GM12878 (cell line): ENCODE measurements at regions not wholly inside any gene's neighbourhood (a gene's known extent, or its start where the extent isn't known, plus 50 kb on each side); places are given as distances from the start of the nearest gene placed in this dataset.

Experiments used
- CBFB ChIP-seq: IDR thresholded peaks from 2 replicates; pipeline ENCODE4 v1.6.1; 2016; ENCODE audit warnings: antibody characterized with exemption, low read depth
- CBX3 ChIP-seq: fragments of 200-600 bp; sonication (generic); IDR thresholded peaks from 2 replicates; pipeline ENCODE4 v1.6.1; 2016; ENCODE audit warnings: low read depth, borderline replicate concordance
- CTCF ChIP-seq, 3 experiments: IDR thresholded peaks in 2 of 3; conservative IDR thresholded peaks in 1 of 3; 2 replicates each; pipeline ENCODE4 v1.5.1; 2011; ENCODE audit warnings: low read depth in 3 of 3, low read length in 3 of 3, mild to moderate bottlenecking in 3 of 3, control low read depth in 2 of 3, moderate library complexity in 2 of 3, inconsistent platforms in 1 of 3, mixed read lengths in 1 of 3; ENCODE audit not compliant: control insufficient read depth in 2 of 3, insufficient read depth in 1 of 3; ENCODE audit errors: extremely low read depth in 1 of 3
- JUND ChIP-seq: IDR thresholded peaks from 2 replicates; pipeline ENCODE4 v1.6.1; 2012; ENCODE audit warnings: low read depth, mild to moderate bottlenecking, low read length, improper control_type of control experiment, moderate library complexity
- MAX ChIP-seq: IDR thresholded peaks from 2 replicates; pipeline ENCODE4 v1.6.1; 2012; ENCODE audit warnings: low read depth, low read length, improper control_type of control experiment
- MYC ChIP-seq: IDR thresholded peaks from 2 replicates; pipeline ENCODE4 v1.6.1; 2011; ENCODE audit warnings: mild to moderate bottlenecking, low read length, moderate library complexity, inconsistent platforms; ENCODE audit not compliant: insufficient read depth, insufficient replicate concordance, insufficient read length, severe bottlenecking
- POLR2A ChIP-seq: IDR thresholded peaks from 2 replicates; pipeline ENCODE4 v1.6.1; 2011; ENCODE audit warnings: low read depth, mild to moderate bottlenecking, low read length
- POLR2AphosphoS5 ChIP-seq: IDR thresholded peaks from 2 replicates; pipeline ENCODE4 v1.6.1; 2011; ENCODE audit warnings: mild to moderate bottlenecking, low read length, inconsistent platforms
- RAD21 ChIP-seq: IDR thresholded peaks from 2 replicates; pipeline ENCODE4 v1.6.1; 2011; ENCODE audit warnings: mild to moderate bottlenecking, low read depth, low read length, moderate library complexity; ENCODE audit not compliant: insufficient read depth
- TF ChIP-seq, protein P1 (sequence below): fragments of 450-650 bp; IDR thresholded peaks from 2 replicates; pipeline ENCODE4 v1.6.1; 2017; ENCODE audit warnings: mild to moderate bottlenecking, moderate library complexity
- TF ChIP-seq, protein P2 (sequence below): fragments of 450-650 bp; formaldehyde crosslinking; IDR thresholded peaks from 2 replicates; pipeline ENCODE4 v1.4.0; 2022; ENCODE audit warnings: mild to moderate bottlenecking, moderate library complexity

DNA sequence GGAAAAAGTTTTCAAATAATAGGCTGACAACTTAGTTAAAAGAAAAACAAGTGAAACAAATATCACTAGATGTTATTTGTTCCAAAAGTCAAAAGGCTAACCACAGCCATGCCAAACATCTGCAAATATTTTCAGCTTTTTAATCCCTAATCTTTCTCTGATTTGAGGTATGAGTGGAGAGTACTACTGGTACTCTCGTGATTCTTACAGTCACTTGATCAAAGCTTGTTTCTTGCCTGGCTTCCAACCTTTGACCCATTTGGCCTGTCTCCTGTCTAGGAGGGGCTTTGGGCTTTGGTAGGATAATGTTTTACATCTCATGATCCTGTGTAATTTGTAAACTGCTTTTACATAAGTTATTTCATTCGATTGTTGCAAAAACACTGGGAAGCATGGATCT, 301.8 kb upstream of the SORL1-AS1 start:
- TF ChIP-seq POLR2AphosphoS5 (no peak), MYC (no peak), MAX (no peak), CTCF (IDR thresholded peaks at IDR 0.05 in 2 of 3, conservative IDR thresholded peaks at IDR 0.05 in 1 of 3; ENCODE audit: control insufficient read depth in 2 of 3, extremely low read depth in 1 of 3, insufficient read depth in 1 of 3, low read depth in 3 of 3, low read length in 3 of 3) (no peak), JUND (no peak), RAD21 (no peak), CBX3 (no peak), CBFB (no peak), POLR2A (no peak)
- TF ChIP-seq, protein P1, sequence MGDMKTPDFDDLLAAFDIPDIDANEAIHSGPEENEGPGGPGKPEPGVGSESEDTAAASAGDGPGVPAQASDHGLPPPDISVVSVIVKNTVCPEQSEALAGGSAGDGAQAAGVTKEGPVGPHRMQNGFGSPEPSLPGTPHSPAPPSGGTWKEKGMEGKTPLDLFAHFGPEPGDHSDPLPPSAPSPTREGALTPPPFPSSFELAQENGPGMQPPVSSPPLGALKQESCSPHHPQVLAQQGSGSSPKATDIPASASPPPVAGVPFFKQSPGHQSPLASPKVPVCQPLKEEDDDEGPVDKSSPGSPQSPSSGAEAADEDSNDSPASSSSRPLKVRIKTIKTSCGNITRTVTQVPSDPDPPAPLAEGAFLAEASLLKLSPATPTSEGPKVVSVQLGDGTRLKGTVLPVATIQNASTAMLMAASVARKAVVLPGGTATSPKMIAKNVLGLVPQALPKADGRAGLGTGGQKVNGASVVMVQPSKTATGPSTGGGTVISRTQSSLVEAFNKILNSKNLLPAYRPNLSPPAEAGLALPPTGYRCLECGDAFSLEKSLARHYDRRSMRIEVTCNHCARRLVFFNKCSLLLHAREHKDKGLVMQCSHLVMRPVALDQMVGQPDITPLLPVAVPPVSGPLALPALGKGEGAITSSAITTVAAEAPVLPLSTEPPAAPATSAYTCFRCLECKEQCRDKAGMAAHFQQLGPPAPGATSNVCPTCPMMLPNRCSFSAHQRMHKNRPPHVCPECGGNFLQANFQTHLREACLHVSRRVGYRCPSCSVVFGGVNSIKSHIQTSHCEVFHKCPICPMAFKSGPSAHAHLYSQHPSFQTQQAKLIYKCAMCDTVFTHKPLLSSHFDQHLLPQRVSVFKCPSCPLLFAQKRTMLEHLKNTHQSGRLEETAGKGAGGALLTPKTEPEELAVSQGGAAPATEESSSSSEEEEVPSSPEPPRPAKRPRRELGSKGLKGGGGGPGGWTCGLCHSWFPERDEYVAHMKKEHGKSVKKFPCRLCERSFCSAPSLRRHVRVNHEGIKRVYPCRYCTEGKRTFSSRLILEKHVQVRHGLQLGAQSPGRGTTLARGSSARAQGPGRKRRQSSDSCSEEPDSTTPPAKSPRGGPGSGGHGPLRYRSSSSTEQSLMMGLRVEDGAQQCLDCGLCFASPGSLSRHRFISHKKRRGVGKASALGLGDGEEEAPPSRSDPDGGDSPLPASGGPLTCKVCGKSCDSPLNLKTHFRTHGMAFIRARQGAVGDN: no peak
- TF ChIP-seq, protein P2, sequence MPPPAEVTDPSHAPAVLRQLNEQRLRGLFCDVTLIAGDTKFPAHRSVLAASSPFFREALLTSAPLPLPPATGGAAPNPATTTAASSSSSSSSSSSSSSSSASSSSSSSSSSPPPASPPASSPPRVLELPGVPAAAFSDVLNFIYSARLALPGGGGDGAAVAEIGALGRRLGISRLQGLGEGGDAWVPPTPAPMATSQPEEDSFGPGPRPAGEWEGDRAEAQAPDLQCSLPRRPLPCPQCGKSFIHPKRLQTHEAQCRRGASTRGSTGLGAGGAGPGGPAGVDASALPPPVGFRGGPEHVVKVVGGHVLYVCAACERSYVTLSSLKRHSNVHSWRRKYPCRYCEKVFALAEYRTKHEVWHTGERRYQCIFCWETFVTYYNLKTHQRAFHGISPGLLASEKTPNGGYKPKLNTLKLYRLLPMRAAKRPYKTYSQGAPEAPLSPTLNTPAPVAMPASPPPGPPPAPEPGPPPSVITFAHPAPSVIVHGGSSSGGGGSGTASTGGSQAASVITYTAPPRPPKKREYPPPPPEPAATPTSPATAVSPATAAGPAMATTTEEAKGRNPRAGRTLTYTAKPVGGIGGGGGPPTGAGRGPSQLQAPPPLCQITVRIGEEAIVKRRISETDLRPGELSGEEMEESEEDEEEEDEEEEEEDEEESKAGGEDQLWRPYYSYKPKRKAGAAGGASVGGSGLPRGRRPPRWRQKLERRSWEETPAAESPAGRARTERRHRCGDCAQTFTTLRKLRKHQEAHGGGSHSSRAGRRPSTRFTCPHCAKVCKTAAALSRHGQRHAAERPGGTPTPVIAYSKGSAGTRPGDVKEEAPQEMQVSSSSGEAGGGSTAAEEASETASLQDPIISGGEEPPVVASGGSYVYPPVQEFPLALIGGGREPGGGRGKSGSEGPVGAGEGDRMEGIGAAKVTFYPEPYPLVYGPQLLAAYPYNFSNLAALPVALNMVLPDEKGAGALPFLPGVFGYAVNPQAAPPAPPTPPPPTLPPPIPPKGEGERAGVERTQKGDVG (CRISPR knock-in tag): no peak
